Thyroid gland (tissue), 4 donors: ENCODE measurements at regions not wholly inside any gene's neighbourhood (a gene's known extent, or its start where the extent isn't known, plus 50 kb on each side); places are given as distances from the start of the nearest gene placed in this dataset.

Source experiments
- CTCF ChIP-seq, 6 experiments: fragments of 200-600 bp in 3 of 6; fragments of 450-650 bp in 3 of 6; sonication (generic) in 3 of 6; IDR thresholded peaks; one replicate each; pipeline ENCODE4 v1.5.1; 2016 to 2019; ENCODE audit warnings: antibody characterized with exemption in 6 of 6, mild to moderate bottlenecking in 2 of 6, inconsistent platforms in 1 of 6, moderate library complexity in 1 of 6
- POLR2A ChIP-seq, 2 donors: fragments of 450-650 bp; IDR thresholded peaks; one replicate each; pipeline ENCODE4 v1.6.1; 2017; ENCODE audit warnings: antibody characterized with exemption in 2 of 2, mild to moderate bottlenecking in 2 of 2, moderate library complexity in 1 of 2

DNA sequence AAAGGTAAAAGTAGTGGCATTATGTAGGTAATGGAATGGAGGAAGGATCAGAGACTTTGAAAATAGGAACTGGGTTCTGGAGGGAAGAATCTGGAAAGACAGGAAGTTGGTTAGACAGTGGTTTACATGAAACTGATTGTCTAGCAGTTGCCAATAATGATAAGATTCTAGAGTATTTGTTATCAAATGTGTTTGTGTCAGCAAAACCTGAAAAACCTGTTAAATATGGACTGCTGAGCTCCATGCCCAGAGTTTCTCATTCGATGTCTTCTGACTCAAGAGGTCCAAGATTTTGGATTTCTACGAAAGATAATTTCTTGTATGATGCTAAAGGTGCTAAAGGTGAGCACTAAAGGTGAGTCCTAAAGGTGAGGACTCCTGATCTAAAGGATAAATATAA lies 515.0 kb upstream of the TUSC1 start:
- TF ChIP-seq CTCF (IDR thresholded peaks at IDR 0.05) (no peak), POLR2A (IDR thresholded peaks at IDR 0.05) (no peak)
